GM21786 (cell line): ENCODE measurements at regions not wholly inside any gene's neighbourhood (a gene's known extent, or its start where the extent isn't known, plus 50 kb on each side); places are given as distances from the start of the nearest gene placed in this dataset.

Experiments used
- ATAC-seq: cut with Tn5 transposase; IDR thresholded peaks from one replicate; pipeline ENCODE4 v1.9.1; 2021; ENCODE audit not compliant: unreplicated experiment

- no peak for ATAC-seq
Measured at GRCh38 chr9:13372510-13372909, 93.0 kb upstream of the MPDZ start.

- ATAC-seq = no peak
Measured at GRCh38 chr9:13369431-13369830, 89.9 kb upstream of the MPDZ start.

- no peak for ATAC-seq
Measured at GRCh38 chr9:13367784-13368183, 88.3 kb upstream of the MPDZ start.

- ATAC-seq = no peak
Measured at GRCh38 chr9:13364271-13365000, 84.9 kb upstream of the MPDZ start.

GRCh38 chr9:13361076-13361475 lies 81.6 kb upstream of the MPDZ start:
- ATAC-seq = no peak

- no peak for ATAC-seq
Measured at GRCh38 chr9:13360188-13360587, 80.7 kb upstream of the MPDZ start.

- no peak for ATAC-seq
Measured at GRCh38 chr9:13358128-13358527, 78.6 kb upstream of the MPDZ start.

- ATAC-seq = no peak
Measured at GRCh38 chr9:13354733-13355132, 75.2 kb upstream of the MPDZ start.

- peak; percentile 61 for ATAC-seq
Measured at GRCh38 chr9:13352451-13352979, 73.0 kb upstream of the MPDZ start.

- no peak for ATAC-seq
Measured at GRCh38 chr9:13351778-13352386, 72.4 kb upstream of the MPDZ start.

GRCh38 chr9:13332571-13332970 lies 53.1 kb upstream of the MPDZ start:
- ATAC-seq = no peak

GRCh38 chr9:13331320-13331719 lies 51.8 kb upstream of the MPDZ start:
- no peak for ATAC-seq

GRCh38 chr9:13330396-13331004 lies 51.0 kb upstream of the MPDZ start:
- ATAC-seq = no peak
